RPMI7951 (cell line): ENCODE measurements at regions not wholly inside any gene's neighbourhood (a gene's known extent, or its start where the extent isn't known, plus 50 kb on each side); places are given as distances from the start of the nearest gene placed in this dataset.
"Not testable (repeated sequence)": the region's sequence is repeated elsewhere in the genome, so short reads cannot be mapped to it uniquely, and the experiment has no call there.

Source experiments
- DNase-seq: peaks from one replicate; pipeline ENCODE4 v3.0.0-alpha.2; 2012; ENCODE audit warnings: low read depth

DNA sequence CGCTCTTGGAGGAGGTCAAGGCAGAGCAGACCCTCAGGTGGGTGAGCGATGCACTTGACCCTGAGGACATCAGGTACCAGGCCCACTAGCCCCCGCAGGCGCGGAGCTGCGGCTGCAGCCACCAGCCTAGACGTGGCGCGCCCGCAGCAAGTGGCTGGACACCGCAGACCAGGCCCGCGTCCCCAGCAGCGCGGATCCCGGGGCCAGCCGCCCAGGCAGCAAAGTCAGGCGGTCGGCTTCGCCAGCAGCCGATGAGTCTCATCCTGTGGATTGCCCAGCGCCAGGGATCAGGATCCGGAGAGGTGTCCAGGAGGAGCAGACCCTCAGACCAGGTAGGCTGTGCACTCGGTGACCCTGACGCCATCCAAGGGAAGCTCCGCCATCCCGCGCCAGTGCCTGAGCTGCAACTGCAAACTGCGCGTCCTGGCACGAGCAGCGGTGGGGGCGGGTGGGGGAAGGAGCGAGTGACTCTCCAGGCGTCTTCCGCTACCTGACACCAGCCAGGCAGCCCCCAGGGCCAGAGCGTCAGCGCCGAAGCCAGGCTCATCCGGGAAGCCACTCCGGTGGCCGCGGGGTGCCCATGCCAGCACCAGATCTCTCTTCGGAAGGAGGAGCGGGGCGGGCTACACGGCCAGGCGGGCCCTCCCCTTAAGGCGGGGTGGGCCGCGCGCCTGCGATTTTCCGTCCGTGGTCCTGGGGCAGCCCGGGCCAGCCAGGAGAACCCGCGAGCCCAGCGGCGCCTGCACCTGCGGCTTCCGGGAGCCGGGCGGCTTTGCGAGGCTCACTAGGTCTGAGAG lies 92.6 kb upstream of the THOC3 start:
- DNase-seq, result not testable (repeated sequence)

DNA sequence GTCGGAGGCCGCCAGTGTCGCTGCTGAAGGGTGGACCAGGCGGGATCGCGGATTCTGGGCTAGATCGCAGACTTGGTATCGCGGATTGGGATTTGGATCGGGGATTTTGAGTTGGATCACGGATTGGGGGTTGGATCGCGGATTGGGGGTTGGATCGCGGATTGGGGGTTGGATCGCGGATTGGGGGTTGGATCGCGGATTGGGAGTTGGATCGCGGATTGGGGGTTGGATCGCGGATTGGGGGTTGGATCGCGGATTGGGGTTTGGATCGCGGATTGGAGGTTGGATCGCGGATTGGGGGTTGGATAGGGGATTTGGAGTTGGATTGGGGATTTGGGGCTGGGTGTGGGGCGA lies 93.1 kb upstream of the THOC3 start:
- not testable (repeated sequence) for DNase-seq

DNA sequence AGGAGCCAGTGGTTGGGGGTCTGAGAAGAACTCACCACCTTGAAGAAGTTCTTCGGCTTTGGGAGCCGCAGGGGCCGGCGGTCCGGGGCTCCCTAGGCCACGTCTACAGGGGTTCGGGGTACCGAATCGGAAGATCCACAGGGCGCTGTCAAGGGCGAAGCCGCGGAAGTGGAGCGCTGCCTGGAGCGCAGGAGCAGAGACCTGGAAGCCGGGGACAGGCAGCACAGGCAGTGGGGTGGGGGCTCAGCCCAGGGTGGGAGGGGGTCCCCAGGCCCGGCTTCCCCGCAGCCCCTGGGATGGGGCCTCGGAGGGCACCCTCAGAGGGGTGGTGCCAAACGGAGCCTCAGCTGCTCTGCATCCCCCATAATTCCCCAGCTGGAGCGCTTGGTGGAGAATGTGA lies 93.5 kb upstream of the THOC3 start:
- not testable (repeated sequence) for DNase-seq

DNA sequence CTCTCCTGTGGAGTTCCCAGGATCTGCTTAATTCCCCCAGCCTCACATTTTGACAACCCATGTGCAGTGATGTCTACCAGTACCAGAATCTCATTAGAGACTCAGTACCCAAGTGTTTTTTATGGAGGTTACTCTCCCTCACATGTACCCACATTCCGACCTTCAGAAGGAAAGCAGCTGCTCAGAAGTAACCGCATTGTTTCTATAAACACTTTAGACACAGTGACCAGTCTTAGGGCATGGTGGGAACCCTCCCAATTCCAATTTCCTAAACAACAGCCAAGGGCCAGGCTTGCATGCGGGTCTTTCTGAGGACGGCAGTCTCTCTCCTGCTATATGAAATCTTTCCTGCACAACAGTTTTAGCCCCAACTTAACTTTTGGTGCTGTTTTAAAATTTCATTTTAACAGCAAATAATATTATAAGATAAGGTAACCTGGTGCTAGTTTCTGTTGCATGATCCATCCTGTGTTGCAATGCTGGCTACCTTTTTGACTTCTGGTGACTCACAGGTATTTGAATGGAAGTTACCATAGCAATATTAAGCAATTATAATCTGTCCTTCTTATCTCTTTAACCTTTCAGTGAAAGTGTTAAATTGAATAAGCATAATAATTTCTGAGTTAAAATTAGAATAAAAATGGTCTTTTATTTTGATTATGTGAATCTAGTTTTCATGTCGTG lies 98.3 kb upstream of the THOC3 start:
- DNase-seq, result not testable (repeated sequence)

DNA sequence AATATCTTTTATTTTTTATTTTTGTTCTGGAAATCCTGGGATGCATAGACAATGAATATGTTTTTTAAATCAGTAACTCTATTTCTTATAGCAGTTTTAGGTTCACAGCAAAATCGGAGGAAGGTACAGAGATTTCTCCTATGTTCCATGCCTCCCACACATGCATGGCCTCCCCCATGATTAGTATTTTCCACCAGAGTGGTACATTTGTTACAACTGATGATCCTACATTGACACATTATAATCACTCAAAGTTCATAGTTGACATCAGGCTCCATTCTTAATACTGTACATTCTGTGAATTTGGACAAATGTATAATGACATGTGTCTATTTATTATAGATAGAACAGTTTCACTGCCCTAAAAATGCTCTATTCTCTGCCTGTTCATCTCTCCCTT lies 99.0 kb upstream of the THOC3 start:
- not testable (repeated sequence) for DNase-seq

DNA sequence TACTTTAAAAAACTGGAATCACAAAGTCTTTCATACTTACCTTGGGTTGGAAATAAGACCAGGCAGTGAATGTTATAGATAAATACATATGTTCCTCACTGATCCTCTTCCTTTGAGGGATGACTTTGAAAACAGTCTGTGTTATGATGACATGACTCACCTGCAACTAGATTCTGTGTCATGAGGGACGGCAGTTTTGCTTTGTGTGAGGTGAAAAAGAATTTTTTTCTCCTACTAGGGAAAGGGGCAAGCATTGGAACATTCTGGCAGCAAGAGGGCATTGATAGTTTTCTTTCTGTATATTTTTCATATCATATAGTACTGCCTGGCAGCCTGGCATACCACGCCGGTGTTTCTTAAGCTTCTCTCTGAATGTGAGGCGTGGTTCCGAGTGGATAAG lies 99.8 kb upstream of the THOC3 start:
- not testable (repeated sequence) for DNase-seq

DNA sequence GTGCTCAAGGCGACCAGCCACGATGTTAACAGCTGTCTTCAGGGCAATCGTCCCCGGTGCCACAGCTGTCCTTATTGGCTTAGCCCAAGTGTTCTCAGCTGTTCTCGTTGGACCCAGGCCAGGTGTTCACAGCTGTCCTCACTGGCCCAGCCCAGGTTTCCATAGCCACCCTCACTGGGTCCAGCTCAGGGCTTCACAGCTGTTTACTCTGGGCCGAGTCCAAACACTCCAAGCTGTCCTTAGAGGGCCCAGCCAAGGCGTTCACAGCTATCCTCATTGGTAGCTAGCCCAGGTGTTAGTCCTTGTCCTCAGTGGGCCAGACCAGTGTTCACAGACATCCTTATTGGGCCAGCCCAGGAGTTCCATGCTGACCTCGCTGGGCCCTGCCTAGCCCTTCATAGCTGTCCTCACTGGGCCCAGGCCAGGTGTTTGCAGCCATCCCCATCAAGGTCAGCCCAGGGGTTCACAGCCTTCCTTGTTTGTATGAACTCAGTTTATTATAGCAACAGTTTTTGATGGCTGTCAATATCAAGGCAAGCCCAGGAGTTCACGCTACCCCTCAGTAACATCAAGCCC lies 106.0 kb upstream of the THOC3 start:
- DNase-seq, result not testable (repeated sequence)

DNA sequence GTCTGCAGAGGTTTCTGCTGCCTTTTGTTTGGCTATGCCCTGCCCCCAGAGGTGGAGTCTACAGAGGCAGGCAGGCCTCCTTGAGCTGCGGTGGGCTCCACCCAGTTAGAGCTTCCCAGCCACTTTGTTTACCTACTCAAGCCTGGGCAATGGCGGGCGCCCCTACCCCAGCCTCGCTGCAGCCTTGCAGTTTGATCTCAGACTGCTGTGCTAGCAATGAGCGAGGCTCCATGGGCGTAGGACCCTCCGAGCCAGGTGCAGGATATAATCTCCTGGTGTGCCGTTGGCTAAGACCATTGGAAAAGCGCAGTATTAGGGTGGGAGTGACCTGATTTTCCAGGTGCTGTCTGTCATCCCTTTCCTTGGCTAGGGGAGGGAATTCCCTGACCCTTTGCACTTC lies 115.6 kb upstream of the THOC3 start:
- not testable (repeated sequence) for DNase-seq

DNA sequence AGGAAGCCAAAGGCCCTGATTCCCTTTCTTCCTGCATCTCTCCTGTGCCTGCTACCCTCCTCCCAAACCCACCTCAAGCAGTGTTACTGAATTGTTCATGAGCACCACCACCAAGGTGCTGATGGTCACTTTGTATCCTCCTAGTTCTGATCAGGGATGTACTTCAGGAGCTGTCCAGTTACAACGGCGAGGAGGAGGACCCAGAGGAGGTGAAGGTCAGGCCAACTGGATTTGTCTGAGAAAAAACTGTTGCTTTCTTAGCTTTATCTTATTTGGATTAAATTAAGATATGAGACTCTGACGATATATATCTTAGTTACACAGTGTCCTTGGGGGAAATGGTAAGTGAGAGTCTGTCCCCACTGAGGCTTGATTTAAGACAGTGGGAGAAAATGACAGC lies 135.0 kb upstream of the THOC3 start:
- not testable (repeated sequence) for DNase-seq

DNA sequence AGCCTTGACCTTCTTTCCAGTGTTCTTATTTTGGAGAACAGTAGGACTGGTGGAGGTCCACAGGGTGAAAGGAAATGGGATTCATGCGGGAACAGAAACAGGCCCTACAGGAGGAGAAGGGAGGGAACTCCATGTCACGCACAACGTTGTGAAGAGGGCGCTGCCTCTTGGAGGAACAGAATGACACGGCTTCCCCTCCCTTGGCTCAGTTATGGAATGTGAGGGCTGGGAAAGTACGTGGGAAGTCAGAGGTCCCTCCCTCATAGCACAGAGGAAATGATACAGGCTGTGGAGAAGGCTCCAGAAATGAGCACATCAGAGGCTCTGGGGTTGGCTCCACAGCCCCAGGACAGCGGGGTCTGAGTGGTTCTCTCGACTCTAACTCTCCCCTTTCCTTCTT lies 125.3 kb upstream of the SIMC1 start:
- DNase-seq, result not testable (repeated sequence)

DNA sequence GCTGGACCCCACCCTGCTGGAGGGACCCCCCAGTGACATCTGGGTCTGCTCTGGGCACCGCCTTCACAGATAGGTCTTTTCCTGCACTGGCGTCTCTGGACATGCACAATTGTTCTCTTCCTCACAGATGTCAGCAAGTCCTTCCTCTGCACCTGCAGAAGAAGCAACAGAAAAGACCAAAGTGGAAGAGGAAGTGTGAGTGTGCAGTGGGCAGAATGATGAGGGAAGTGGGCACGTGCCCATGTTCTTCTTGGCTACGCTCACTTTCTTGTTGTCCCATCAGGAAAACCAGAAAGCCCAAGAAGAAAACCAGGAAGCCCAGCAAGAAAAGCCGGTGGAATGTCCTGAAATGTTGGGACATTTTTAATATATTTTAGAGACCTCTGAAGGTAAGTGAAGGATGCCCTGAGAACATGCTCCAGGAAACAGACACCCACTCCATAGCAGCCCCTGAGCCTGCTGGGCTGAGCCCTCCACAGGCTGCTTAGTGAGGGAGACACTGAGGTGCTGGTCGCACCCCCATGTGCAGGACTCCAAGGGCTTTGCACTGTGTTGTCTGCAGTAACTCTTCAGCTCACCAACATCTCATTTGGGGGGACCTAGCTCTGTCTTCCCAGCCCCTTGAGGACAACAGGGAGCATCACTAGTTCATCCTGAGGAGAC lies 124.4 kb upstream of the SIMC1 start:
- not testable (repeated sequence) for DNase-seq

DNA sequence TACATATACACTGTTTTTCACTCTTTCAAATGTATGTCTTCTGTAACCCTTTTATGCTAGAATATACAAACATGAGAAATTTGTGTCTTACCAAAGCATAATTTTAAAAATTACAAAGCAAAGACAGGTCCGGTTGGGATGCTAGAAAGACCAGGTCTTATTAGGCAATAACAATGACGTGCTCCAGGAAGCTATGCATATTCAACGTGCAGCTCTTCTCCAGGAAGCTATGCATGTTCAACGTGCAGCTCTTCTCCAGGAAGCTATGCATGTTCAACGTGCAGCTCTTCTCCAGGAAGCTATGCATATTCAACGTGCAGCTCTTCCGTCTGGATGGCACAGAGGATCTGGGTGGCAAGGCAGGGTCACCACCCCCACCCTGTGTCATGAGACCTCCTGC lies 123.4 kb upstream of the SIMC1 start:
- not testable (repeated sequence) for DNase-seq

DNA sequence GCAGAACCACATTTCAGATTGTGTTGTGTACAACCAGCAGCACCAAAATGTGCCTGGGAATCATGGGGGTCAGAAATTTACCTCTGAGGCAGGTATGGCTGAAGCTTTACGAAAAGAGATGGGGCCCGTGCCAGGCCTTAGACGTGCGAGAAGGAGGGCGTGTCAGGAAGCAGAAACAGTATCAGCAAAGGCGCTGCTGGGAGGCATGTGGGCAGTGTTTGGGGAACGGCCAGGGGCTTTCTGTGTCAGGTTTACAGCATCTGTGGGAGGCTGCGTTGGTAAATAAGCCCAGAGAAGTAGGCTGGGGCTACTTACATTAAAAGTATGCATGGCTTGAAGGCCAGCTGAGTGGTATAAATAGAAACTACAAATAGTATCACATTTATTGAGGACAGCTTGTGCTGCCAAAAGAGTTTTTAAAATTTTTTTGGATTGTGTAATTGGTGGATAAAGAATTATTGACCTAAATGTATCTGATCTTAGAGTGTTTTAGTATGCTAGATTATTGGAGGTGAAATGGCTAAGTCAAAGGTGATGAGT lies 120.5 kb upstream of the SIMC1 start:
- not testable (repeated sequence) for DNase-seq

DNA sequence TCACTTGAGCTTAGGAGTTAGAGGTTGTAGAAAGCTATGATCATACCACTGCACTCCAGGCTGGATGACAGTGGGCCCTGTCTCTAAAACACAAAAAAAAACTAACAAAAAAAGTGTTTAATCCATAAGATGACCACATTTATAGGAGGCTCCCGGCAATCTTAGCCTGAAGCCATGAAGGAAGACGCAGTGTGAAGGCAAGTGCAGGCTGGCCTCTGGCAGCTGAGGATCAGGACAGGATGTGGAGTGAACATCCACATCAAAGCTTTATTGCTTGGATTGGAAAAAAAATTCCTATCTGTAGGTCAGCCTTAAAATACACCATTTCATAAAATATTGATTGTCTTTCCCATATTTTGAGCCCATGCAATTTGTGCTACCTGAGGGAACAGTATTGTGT lies 115.9 kb upstream of the SIMC1 start:
- DNase-seq, result not testable (repeated sequence)

DNA sequence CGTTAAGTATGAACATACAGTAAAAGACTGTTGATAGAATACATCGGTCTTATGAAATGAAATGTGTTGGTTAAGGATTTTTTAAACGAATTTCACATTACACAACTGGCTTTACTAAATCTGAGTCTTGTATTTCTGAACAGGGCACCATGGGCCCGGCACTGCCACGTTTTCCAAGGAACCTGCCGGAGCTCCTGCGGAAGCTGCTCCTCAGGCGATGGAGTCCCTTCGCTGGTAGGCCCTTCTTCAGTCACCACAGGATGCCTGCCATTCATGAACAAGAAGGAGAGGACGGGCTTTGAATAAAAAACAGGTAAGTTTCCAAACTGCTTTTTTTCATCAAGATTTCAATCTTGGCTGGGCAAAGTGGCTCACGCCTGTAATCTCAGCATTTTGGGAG lies 114.1 kb upstream of the SIMC1 start:
- not testable (repeated sequence) for DNase-seq

DNA sequence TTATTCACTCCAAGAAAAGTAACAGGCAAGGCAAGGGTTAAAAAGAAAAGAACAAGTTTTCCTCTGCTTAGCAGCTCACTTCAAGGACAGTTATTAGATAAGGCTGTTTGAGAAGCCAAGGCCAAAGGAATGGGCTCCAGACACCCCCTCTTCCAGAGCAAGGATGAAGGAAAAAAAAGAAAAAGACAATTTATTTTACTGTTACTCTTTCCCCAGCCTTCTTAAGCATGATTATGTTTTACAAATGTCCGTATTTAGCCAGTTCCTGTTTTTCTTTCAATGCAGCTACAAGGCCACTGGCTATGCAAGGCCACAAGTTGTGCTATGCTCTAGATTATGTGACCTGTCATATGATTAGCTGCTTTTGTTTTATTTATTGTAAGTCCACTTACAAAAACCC lies 106.5 kb upstream of the SIMC1 start:
- no peak for DNase-seq

DNA sequence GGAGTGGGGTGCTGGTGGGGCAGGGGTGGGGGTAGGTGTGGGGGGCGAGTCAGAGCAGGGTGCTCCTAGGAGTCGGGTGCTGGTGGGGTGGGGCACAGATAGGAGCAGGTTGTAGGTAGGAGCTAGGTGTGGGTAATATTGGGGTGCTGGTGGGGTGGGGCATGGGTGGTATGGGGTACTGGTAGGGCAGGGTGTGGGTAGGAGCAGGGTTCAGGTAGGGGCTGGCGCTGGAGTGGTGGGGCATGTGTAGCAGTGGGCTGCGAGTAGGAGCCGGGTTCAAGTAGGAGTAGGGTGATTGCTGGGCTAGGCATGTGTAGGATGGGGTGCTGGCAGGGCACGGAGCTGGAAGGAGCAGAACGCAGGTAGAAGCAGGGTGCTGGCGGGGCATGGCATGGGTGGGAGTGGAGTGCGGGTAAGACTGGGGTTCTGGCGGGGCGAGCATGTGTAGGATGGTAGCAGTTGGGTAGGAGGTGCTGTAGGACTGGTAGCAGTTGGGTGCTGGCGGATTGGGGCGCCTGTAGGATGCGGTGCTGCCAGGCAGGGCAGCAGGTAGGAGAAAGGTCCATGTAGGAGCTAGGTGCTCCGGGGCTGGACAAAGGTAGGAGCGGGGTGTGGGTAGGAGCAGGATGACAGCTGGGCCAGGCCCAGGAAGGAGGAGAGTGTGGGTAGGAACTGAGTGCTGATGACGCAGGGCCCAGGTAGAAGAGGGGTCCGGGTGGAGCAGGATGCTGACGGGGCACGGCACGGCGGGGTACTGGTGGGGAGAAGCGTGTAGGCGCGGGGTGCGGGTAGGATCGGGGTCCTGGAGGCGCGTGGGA lies 105.5 kb upstream of the SIMC1 start:
- DNase-seq, result no peak

DNA sequence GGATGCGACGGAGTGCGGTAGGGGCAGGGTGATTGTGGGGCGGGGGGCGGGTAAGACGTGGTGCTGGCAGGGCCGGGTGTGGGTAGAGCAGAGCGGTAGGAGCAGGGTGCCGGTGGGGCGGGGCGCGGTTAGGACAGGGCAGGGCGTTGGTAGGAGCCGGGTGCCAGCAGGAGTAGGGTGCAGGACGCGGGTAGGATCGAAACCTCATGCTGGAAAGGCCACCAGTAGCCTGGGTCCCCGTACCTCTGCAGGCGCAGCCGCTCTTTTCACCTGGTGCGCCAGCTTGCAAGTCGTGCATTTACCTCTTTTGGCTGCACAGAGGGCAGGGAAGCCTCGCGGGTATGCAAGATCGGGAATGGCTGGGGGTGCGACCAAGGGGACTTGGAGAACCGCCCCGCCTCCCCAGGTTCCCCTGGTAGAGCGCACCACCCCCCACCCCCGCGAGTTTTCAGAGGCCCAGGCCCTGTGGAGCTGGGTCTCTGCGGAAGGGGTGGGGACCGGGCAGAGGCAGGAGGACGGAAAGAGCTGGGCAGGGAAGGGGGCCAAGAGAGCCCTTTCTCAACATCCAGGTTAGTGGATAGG lies 104.8 kb upstream of the SIMC1 start:
- DNase-seq, result no peak

DNA sequence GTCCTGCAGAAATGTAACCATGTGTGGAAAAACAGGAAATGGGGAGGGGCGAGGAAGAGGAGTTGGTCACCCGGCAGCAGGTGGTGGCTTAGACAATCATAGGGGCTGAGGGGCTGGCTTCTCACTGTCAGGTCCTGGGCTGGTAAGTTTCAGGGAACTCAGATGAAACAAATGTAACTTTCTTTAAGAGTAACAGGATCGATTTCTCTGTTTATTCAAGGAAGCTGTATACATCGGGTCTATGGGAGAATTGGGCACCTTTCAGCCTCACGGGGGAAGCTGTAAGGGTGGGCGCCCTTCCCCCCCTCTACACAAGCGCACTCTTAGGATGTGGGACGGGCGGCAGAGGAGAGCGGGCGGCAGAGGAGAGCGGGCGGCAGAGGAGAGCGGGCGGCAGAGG lies 104.3 kb upstream of the SIMC1 start:
- no peak for DNase-seq

DNA sequence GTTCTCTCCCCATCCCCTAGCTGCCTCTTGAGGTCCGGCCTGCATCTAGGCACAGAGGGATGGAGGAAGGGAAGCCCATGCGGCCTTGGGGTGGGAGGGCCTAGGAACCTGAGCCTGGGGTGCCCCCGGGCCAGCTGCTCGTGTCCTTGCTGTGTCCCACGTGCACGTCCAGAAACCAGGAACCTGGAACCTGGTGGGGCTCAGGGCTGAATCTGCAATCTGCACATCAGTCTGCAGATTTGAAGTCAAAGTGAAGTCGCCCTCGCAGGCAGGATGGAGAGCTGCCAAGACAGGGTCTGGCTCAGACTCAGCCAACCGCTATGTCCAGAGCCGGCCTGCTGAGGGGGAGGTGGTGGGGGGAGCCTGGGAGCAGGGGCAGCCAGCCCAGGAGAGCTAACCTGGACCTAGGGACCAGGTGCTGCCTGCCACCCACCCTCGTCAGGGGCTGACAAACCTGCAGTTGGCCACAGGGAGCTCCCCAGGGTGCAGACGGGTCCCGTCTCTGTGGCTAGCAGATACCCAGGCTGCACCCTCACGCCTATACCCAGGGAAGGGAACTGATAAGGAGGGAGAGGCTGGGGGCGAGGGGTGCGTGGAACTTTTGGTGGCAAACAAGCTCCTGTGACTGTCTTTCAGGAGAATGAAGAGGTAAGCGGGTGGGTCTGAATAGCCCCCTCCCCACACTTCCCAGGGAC lies 103.5 kb upstream of the SIMC1 start:
- DNase-seq, result no peak
